HEK293T (cell line): ENCODE measurements at regions not wholly inside any gene's neighbourhood (a gene's known extent, or its start where the extent isn't known, plus 50 kb on each side); places are given as distances from the start of the nearest gene placed in this dataset.

Experiments used
- BHLHE40 ChIP-seq: fragments of 450-650 bp; IDR thresholded peaks from 2 replicates; pipeline ENCODE4 v1.6.1; 2016; ENCODE audit warnings: mild to moderate bottlenecking, moderate library complexity, borderline replicate concordance
- CTBP1 ChIP-seq: fragments of 450-650 bp; IDR thresholded peaks from 2 replicates; pipeline ENCODE4 v1.6.1; 2016; ENCODE audit warnings: borderline replicate concordance
- ELF4 ChIP-seq: fragments of 450-650 bp; IDR thresholded peaks from 2 replicates; pipeline ENCODE4 v1.6.1; 2017; ENCODE audit warnings: antibody characterized with exemption
- FOXK2 ChIP-seq: fragments of 450-650 bp; IDR thresholded peaks from 2 replicates; pipeline ENCODE4 v1.6.1; 2016; ENCODE audit warnings: mild to moderate bottlenecking
- FOXM1 ChIP-seq: fragments of 450-650 bp; IDR thresholded peaks from 2 replicates; pipeline ENCODE4 v1.6.1; 2017; ENCODE audit warnings: mild to moderate bottlenecking, borderline replicate concordance
- HDGF ChIP-seq: fragments of 450-650 bp; IDR thresholded peaks from 2 replicates; pipeline ENCODE4 v1.6.1; 2017; ENCODE audit warnings: antibody characterized with exemption, borderline replicate concordance
- SP1 ChIP-seq: fragments of 450-650 bp; IDR thresholded peaks from 2 replicates; pipeline ENCODE4 v1.6.1; 2017
- SUZ12 ChIP-seq: fragments of 450-650 bp; IDR thresholded peaks from 2 replicates; pipeline ENCODE4 v1.6.1; 2016; ENCODE audit warnings: mild to moderate bottlenecking
- TARDBP ChIP-seq: fragments of 450-650 bp; IDR thresholded peaks from 2 replicates; pipeline ENCODE4 v1.6.1; 2016

GRCh38 chr1:239696317-239696716, 309.9 kb downstream of the CHRM3 start:
- TF ChIP-seq SP1 (no peak), BHLHE40 (no peak), TARDBP (no peak), ELF4 (no peak), FOXK2 (no peak), SUZ12 (no peak), HDGF (no peak), CTBP1 (no peak), FOXM1 (no peak)
